ENCODE measurements at regions not wholly inside any gene's neighbourhood (a gene's known extent, or its start where the extent isn't known, plus 50 kb on each side); places are given as distances from the start of the nearest gene placed in this dataset.

DNA sequence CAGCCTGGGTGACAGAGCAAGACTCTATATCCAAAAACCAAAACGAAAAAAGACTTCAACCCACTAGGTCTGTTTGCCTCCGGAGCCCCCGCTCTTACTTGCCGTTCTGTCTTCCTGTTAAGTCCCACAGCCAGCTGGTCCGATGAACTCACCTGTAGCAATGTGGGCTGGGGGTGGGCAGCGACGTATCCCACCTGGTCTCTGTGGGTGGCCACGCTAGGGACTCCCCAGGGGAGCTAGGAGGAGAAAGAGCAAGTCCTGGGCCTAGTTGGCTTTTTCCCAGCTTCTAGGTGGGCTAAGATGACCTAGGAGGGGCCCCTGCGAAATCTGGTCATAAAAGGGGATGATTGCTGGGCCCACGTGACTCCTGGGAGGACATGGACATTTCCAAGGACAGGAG is 166.0 kb upstream of the KCNG1 start:
- no peaks in the 10 kb centered on the region for H3K27me3 ChIP-seq (ENCODE audit: control insufficient read depth, insufficient read depth, low read length)
- H3K4me1 ChIP-seq (ENCODE audit: control insufficient read depth, insufficient read depth, low read length): no peaks in the 10 kb centered on the region
- H3K9ac ChIP-seq (ENCODE audit: low read depth, low read length): no peak overlapping the region
- H3K9me3 ChIP-seq (ENCODE audit: control insufficient read depth, insufficient read depth, low read length): no peaks in the 10 kb centered on the region
- no peak overlapping the region for H3K4me3 ChIP-seq (ENCODE audit: low read depth, low read length)
- H3K27ac ChIP-seq (ENCODE audit: low read depth, low read length): no peak overlapping the region
- H3K36me3 ChIP-seq (ENCODE audit: control insufficient read depth, insufficient read depth, low read length): no peaks in the 10 kb centered on the region

DNA sequence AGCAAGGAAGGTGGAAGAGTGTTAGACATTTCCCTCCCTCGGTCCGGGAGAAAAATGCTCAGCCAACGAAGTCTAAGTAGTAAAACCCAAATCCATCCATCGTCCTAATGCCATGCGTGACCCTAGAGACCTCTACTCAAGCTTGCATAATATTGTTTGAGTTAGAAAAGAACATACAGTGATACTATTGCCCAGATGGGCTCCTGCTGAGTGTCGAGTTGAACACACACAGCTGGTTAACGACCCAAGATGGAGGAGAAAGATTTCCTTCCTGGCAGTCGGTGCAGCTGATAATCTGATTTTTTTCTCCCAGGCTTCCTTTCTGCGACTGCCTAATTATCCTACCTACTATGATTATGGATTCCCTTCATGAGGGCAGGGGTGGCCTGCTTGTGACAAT is 164.4 kb upstream of the KCNG1 start:
- H3K27ac ChIP-seq (ENCODE audit: low read depth, low read length): no peak overlapping the region
- no peak overlapping the region for H3K4me3 ChIP-seq (ENCODE audit: low read depth, low read length)
- H3K4me1 ChIP-seq (ENCODE audit: control insufficient read depth, insufficient read depth, low read length): no peaks in the 10 kb centered on the region
- no peaks in the 10 kb centered on the region for H3K9me3 ChIP-seq (ENCODE audit: control insufficient read depth, insufficient read depth, low read length)
- H3K36me3 ChIP-seq (ENCODE audit: control insufficient read depth, insufficient read depth, low read length): no peaks in the 10 kb centered on the region
- H3K27me3 ChIP-seq (ENCODE audit: control insufficient read depth, insufficient read depth, low read length): no peaks in the 10 kb centered on the region
- H3K9ac ChIP-seq (ENCODE audit: low read depth, low read length): no peak overlapping the region

DNA sequence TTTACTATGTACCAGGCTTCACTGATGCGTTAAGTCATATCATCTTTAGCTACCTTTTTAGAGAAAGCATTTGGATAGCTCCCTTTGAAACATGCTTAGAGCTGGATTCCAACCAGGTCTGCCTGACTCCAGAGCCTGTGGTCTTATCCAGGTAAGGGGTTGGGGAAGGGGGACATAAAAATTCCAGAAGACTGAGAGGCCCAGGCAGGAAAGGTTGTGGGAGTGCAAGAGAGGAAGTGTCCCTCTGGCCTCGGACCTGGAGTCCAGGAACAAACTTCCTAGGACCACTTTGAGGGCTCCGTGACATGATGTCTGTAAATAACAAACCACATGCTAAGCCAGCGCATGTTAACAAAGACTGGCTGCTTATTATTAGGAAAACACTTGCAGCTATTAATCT is 163.0 kb upstream of the KCNG1 start:
- Histone ChIP-seq H3K27me3 (ENCODE audit: control insufficient read depth, insufficient read depth, low read length) (no peaks in the 10 kb centered on the region), H3K4me3 (ENCODE audit: low read depth, low read length) (no peak overlapping the region), H3K9ac (ENCODE audit: low read depth, low read length) (no peak overlapping the region), H3K9me3 (ENCODE audit: control insufficient read depth, insufficient read depth, low read length) (no peaks in the 10 kb centered on the region), H3K4me1 (ENCODE audit: control insufficient read depth, insufficient read depth, low read length) (no peaks in the 10 kb centered on the region), H3K27ac (ENCODE audit: low read depth, low read length) (no peak overlapping the region), H3K36me3 (ENCODE audit: control insufficient read depth, insufficient read depth, low read length) (no peaks in the 10 kb centered on the region)

DNA sequence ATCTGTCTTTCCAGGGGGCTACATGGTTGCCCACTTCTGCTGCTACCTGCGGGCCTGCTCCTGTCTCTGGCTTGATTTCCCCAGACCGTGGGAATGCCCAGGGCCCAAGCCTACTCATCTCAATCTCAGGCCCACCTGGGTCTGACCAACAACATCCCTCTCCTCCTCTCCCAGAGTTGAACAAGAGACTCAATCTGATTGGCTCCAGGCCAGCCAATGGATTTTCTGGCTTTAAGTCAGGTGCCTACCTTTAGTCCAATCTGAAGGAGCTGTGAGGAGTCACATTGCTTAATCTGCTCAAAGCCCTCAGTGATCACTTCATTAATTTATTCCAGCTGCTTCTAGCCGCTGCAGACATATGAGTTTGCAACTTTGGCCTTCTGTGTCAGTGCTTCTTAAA is 162.4 kb upstream of the KCNG1 start:
- Histone ChIP-seq H3K27ac (ENCODE audit: low read depth, low read length) (no peak overlapping the region), H3K4me1 (ENCODE audit: control insufficient read depth, insufficient read depth, low read length) (no peaks in the 10 kb centered on the region), H3K9me3 (ENCODE audit: control insufficient read depth, insufficient read depth, low read length) (no peaks in the 10 kb centered on the region), H3K4me3 (ENCODE audit: low read depth, low read length) (no peak overlapping the region), H3K27me3 (ENCODE audit: control insufficient read depth, insufficient read depth, low read length) (no peaks in the 10 kb centered on the region), H3K36me3 (ENCODE audit: control insufficient read depth, insufficient read depth, low read length) (no peaks in the 10 kb centered on the region), H3K9ac (ENCODE audit: low read depth, low read length) (no peak overlapping the region)

DNA sequence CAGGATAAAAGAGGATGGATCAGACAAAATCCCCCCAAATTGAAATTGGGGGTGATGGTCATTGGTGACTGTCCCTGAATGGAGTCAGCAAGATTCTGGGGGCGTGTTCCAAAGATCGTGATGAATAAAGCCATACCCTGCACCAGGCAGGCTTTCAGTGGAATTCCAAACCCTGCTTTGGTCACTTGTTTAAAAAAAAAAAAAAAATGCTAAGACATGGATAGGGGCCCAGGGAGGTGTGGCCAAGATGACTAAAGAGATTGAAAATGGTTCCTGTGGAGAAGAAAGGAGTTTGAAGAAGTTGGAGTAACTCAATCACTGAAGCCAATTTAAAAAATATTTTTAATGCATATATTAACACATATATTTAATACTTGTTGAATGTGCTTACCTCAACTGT is 161.4 kb upstream of the KCNG1 start:
- Histone ChIP-seq H3K27me3 (ENCODE audit: control insufficient read depth, insufficient read depth, low read length) (no peaks in the 10 kb centered on the region), H3K9ac (ENCODE audit: low read depth, low read length) (no peak overlapping the region), H3K27ac (ENCODE audit: low read depth, low read length) (no peak overlapping the region), H3K9me3 (ENCODE audit: control insufficient read depth, insufficient read depth, low read length) (no peaks in the 10 kb centered on the region), H3K4me3 (ENCODE audit: low read depth, low read length) (no peak overlapping the region), H3K36me3 (ENCODE audit: control insufficient read depth, insufficient read depth, low read length) (no peaks in the 10 kb centered on the region), H3K4me1 (ENCODE audit: control insufficient read depth, insufficient read depth, low read length) (no peaks in the 10 kb centered on the region)

DNA sequence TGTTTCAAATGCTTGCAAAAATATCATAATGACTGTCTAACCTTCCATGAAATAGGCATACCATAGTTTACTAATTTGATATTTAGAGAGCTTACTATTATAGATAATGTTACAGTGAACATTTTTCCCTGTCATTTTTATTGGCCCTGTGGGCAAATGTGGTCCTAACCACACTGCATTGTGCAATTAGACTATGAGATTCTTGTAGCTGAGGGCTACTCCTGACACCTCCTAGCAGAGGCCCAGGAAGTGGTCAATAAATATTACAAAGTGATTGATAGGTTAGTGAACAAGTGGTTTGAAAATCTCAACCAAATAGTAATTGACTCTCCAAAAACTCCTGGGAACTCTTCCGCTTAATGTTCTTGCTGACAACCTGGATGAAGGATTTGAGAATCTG is 160.5 kb upstream of the KCNG1 start:
- no peak overlapping the region for H3K4me3 ChIP-seq (ENCODE audit: low read depth, low read length)
- H3K9ac ChIP-seq (ENCODE audit: low read depth, low read length): no peak overlapping the region
- H3K27ac ChIP-seq (ENCODE audit: low read depth, low read length): no peak overlapping the region
- H3K36me3 ChIP-seq (ENCODE audit: control insufficient read depth, insufficient read depth, low read length): no peaks in the 10 kb centered on the region
- no peaks in the 10 kb centered on the region for H3K27me3 ChIP-seq (ENCODE audit: control insufficient read depth, insufficient read depth, low read length)
- H3K9me3 ChIP-seq (ENCODE audit: control insufficient read depth, insufficient read depth, low read length): no peaks in the 10 kb centered on the region
- H3K4me1 ChIP-seq (ENCODE audit: control insufficient read depth, insufficient read depth, low read length): no peaks in the 10 kb centered on the region

DNA sequence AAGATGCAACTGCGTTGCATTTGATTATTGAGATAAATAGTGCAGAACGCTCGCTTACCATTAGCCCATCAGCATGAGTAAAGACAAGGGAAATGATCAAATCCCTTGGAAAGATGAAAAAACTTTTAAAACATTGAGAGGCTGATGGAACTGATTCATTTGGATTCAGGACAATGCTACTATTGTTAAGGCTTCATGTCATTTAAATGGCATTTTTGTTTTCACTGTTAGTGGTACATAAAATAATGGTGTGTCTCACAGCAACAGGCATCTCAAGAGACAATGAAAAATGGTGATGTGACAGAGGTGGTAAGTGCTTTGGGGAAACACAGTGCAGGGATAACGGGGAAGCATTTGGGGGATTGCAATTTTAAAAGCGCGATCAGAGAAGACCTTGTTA is 159.7 kb upstream of the KCNG1 start:
- Histone ChIP-seq H3K36me3 (ENCODE audit: control insufficient read depth, insufficient read depth, low read length) (no peaks in the 10 kb centered on the region), H3K9ac (ENCODE audit: low read depth, low read length) (no peak overlapping the region), H3K27me3 (ENCODE audit: control insufficient read depth, insufficient read depth, low read length) (no peaks in the 10 kb centered on the region), H3K27ac (ENCODE audit: low read depth, low read length) (no peak overlapping the region), H3K9me3 (ENCODE audit: control insufficient read depth, insufficient read depth, low read length) (no peaks in the 10 kb centered on the region), H3K4me3 (ENCODE audit: low read depth, low read length) (no peak overlapping the region), H3K4me1 (ENCODE audit: control insufficient read depth, insufficient read depth, low read length) (no peaks in the 10 kb centered on the region)

DNA sequence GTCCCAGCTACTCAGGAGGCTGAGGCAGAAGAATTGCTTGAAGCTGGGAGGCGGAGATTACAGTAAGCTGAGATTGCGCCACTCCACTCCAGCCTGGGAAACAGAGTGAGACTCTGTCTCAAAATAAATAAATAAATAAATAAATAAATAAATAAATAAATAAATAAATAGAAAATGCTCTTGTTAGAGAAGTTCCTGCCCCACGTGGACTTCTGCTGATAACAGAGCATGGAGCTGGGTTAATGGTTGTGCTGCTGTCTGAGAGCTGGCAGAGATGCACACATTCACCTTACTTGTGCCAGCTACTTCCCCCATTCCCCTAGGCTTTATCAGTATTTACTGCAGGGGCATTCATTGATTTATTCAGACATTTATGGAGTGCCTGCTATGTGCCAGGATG is 155.2 kb upstream of the KCNG1 start:
- no peaks in the 10 kb centered on the region for H3K27me3 ChIP-seq (ENCODE audit: control insufficient read depth, insufficient read depth, low read length)

DNA sequence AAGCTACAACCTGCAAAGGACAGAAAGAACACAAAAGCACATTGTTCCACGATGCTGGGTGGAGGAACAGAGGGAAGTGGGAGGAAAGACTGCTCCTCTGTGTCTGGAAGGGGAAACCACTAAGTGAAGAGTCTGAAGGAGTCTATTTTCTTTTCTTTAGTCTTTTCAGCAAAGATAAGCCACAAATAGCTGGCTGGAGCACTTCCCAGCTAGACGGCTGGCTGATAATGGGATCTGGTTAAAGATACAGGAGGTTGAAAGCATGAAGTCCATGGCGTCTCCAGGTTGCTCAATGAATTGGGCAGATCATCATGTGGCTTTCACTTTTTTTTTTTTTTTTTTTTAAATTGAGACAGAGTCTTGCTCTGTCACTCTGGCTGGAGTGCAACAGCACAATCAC is 154.0 kb upstream of the KCNG1 start:
- Histone ChIP-seq H3K9ac (ENCODE audit: low read depth, low read length) (no peak overlapping the region), H3K27ac (ENCODE audit: low read depth, low read length) (no peak overlapping the region), H3K4me1 (ENCODE audit: control insufficient read depth, insufficient read depth, low read length) (no peaks in the 10 kb centered on the region), H3K36me3 (ENCODE audit: control insufficient read depth, insufficient read depth, low read length) (no peaks in the 10 kb centered on the region), H3K27me3 (ENCODE audit: control insufficient read depth, insufficient read depth, low read length) (no peaks in the 10 kb centered on the region), H3K9me3 (ENCODE audit: control insufficient read depth, insufficient read depth, low read length) (no peaks in the 10 kb centered on the region), H3K4me3 (ENCODE audit: low read depth, low read length) (no peak overlapping the region)

More for the DNA sequence above, 155.2 kb upstream of the KCNG1 start:
- Histone ChIP-seq H3K9ac (ENCODE audit: low read depth, low read length) (no peak overlapping the region), H3K36me3 (ENCODE audit: control insufficient read depth, insufficient read depth, low read length) (no peaks in the 10 kb centered on the region), H3K27ac (ENCODE audit: low read depth, low read length) (no peak overlapping the region), H3K4me3 (ENCODE audit: low read depth, low read length) (no peak overlapping the region), H3K4me1 (ENCODE audit: control insufficient read depth, insufficient read depth, low read length) (no peaks in the 10 kb centered on the region), H3K9me3 (ENCODE audit: control insufficient read depth, insufficient read depth, low read length) (no peaks in the 10 kb centered on the region)

DNA sequence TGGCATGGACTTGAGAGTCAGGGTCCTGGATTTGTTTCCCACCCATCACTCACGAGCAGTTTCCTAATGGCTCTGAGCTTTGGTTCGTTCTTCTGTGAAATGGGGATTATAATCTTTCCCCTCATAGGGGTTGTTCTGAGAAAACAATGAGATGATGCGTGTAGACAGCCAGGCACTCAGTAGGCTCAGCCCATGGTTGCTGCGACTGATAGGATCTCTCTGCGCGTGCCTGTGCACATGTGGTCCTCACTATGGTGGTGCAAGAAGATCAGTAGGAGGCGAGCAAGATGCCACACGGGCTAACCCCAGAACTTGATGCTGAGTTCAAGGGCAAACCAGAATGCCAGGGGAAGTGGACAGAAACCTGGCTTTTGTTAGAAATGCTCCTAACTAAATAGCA is 153.5 kb upstream of the KCNG1 start:
- H3K27ac ChIP-seq (ENCODE audit: low read depth, low read length): no peak overlapping the region
- no peaks in the 10 kb centered on the region for H3K4me1 ChIP-seq (ENCODE audit: control insufficient read depth, insufficient read depth, low read length)
- no peak overlapping the region for H3K9ac ChIP-seq (ENCODE audit: low read depth, low read length)
- no peaks in the 10 kb centered on the region for H3K36me3 ChIP-seq (ENCODE audit: control insufficient read depth, insufficient read depth, low read length)
- H3K4me3 ChIP-seq (ENCODE audit: low read depth, low read length): no peak overlapping the region
- no peaks in the 10 kb centered on the region for H3K27me3 ChIP-seq (ENCODE audit: control insufficient read depth, insufficient read depth, low read length)
- H3K9me3 ChIP-seq (ENCODE audit: control insufficient read depth, insufficient read depth, low read length): no peaks in the 10 kb centered on the region

DNA sequence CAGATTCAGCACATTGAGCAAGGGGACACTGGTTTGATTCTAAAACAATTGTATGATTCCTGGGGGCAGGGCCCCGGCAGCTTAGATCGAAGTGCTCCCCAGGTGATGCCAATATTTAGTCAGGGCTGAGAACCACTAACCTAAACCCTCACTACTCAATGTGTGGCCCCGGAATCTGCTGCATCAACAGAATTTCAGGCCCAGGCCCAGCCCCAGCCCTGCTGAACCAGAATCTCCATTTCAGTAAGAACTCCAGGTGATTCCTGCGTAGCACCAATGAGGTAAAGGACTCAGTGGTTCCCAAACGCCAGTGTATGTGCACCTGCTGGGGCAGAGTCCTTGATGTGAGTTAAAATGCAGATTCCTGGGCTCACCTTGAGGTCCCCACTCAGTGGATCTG is 152.8 kb upstream of the KCNG1 start:
- H3K36me3 ChIP-seq (ENCODE audit: control insufficient read depth, insufficient read depth, low read length): no peaks in the 10 kb centered on the region
- no peak overlapping the region for H3K27ac ChIP-seq (ENCODE audit: low read depth, low read length)
- no peaks in the 10 kb centered on the region for H3K9me3 ChIP-seq (ENCODE audit: control insufficient read depth, insufficient read depth, low read length)
- no peaks in the 10 kb centered on the region for H3K4me1 ChIP-seq (ENCODE audit: control insufficient read depth, insufficient read depth, low read length)
- no peak overlapping the region for H3K9ac ChIP-seq (ENCODE audit: low read depth, low read length)
- no peaks in the 10 kb centered on the region for H3K27me3 ChIP-seq (ENCODE audit: control insufficient read depth, insufficient read depth, low read length)
- no peak overlapping the region for H3K4me3 ChIP-seq (ENCODE audit: low read depth, low read length)

DNA sequence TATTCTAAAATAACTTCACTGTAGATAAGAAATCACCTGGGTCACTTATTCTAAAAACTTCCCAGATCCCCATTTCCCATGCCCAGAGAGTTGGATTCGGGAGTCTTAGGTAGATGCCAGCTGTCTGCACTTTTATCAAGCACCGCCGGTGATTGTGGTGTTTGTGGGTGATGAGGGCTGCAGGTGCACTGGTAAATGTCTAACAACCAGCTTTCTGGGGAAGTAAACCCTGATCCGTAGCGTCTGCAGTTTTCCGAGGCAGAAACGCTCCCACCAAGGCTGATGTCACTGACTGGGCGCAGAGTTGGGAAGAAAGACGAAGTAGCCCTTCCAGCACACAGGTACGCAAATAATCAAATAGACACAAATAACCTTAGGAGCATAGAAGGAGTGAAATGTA is 152.2 kb upstream of the KCNG1 start:
- H3K4me1 ChIP-seq (ENCODE audit: control insufficient read depth, insufficient read depth, low read length): no peaks in the 10 kb centered on the region
- no peak overlapping the region for H3K4me3 ChIP-seq (ENCODE audit: low read depth, low read length)
- no peaks in the 10 kb centered on the region for H3K9me3 ChIP-seq (ENCODE audit: control insufficient read depth, insufficient read depth, low read length)
- no peak overlapping the region for H3K9ac ChIP-seq (ENCODE audit: low read depth, low read length)
- H3K27ac ChIP-seq (ENCODE audit: low read depth, low read length): no peak overlapping the region
- no peaks in the 10 kb centered on the region for H3K27me3 ChIP-seq (ENCODE audit: control insufficient read depth, insufficient read depth, low read length)
- H3K36me3 ChIP-seq (ENCODE audit: control insufficient read depth, insufficient read depth, low read length): no peaks in the 10 kb centered on the region
